Erythroblast (primary cell): ENCODE measurements at regions not wholly inside any gene's neighbourhood (a gene's known extent, or its start where the extent isn't known, plus 50 kb on each side); places are given as distances from the start of the nearest gene placed in this dataset.

Experiments
- DNase-seq, 2 experiments: peaks; one replicate each; lab custom pipeline; 2025; lab: John Stamatoyannopoulos, UW
- GATA1 ChIP-seq: IDR thresholded peaks from 2 replicates; pipeline ENCODE4 v1.6.1; 2011; ENCODE audit warnings: low read depth, mild to moderate bottlenecking, control low read depth, low read length, moderate library complexity
- POLR2A ChIP-seq: IDR thresholded peaks from 2 replicates; pipeline ENCODE4 v1.6.1; 2011; ENCODE audit warnings: mild to moderate bottlenecking, low read length

GRCh38 chr4:43224559-43224958 is 332.0 kb downstream of the GRXCR1 start:
- no peak for DNase-seq
- TF ChIP-seq POLR2A = no peak
- no peak for TF ChIP-seq GATA1

DNA sequence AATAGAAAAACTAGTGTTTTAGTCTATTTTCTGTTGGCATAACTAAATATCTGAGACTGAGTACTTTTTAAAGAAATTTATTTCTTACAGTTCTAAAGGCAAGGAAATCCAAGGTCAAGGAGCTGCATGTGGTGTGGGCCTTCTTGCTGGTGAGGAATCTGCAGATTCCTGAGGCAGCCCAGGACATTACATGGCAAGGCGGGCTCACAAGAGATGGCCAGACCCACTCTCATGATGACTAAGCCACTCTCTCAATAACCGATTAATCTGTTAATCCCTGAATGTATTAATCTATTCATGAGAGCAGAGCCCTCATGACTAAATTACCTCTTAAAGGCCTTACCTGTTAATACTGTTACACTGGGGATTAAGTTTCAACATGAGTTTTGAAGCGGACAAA is 340.8 kb downstream of the GRXCR1 start:
- no peak for DNase-seq
- TF ChIP-seq GATA1 (no peak), POLR2A (no peak)

DNA sequence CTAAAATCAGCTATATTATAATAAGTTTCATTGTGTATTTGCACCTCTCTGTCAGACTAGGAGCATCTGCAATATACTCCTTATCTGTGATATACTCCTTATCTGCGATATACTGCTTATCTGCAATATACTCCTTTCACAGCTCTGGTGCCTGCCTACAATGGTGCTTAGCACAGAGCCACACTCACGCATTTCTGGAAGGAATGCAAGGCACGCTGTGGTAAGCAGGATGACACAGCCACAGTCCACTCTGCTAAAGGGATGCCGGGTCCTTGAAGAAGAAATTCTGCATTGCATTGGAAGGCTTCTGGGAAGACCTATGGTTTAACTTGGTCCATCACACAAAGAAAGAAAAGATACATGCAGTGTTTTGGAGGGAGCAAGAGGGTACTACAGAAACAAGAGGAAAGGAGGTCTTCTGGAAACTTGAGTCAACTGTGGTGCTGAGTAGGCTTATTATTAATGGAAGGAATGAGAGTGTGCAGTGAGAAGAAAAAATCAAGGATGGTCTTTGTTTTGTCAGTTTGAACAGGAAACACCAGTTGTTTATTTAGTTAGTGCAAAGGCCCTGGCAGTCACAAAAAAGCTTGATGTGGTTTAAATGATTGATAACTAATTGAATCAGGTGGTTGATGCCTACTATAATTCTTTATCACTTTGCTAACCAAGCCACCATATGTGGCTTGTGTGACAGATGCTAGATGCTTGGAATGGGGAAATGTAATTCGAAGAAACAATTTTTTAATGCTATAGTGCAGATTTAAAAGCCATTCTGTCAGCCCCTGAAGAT is 342.3 kb downstream of the GRXCR1 start:
- TF ChIP-seq POLR2A (no peak), GATA1 (no peak)
- no peak for DNase-seq

DNA sequence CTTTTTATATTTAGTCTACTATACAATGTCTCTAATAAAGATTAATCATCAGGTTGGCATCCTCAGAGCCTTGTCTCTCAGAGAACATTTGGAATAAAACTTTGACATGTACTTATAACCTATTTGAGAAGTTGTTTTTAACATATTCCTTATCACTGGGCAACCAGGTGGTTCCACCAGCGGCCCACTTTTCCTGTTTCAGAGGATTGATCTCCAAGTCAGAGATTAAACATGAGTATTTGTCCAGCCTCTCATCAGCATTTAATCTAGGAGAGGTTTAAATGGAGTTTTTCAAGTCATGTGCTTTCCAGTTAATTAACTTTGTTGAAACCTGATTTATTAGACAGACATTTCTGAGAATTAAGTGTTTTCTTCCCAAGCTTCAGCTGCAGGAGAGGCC is 345.5 kb downstream of the GRXCR1 start:
- no peak for TF ChIP-seq GATA1
- TF ChIP-seq POLR2A = no peak
- no peak for DNase-seq

- DNase-seq = no peak
- TF ChIP-seq GATA1 = no peak
- no peak for TF ChIP-seq POLR2A
Measured at GRCh38 chr4:43238585-43238984, 346.1 kb downstream of the GRXCR1 start.

GRCh38 chr4:43241104-43241503 is 348.6 kb downstream of the GRXCR1 start:
- no peak for TF ChIP-seq POLR2A
- no peak for TF ChIP-seq GATA1
- no peak for DNase-seq

GRCh38 chr4:43242606-43243005 is 350.1 kb downstream of the GRXCR1 start:
- no peak for DNase-seq
- no peak for TF ChIP-seq POLR2A
- TF ChIP-seq GATA1 = no peak

DNA sequence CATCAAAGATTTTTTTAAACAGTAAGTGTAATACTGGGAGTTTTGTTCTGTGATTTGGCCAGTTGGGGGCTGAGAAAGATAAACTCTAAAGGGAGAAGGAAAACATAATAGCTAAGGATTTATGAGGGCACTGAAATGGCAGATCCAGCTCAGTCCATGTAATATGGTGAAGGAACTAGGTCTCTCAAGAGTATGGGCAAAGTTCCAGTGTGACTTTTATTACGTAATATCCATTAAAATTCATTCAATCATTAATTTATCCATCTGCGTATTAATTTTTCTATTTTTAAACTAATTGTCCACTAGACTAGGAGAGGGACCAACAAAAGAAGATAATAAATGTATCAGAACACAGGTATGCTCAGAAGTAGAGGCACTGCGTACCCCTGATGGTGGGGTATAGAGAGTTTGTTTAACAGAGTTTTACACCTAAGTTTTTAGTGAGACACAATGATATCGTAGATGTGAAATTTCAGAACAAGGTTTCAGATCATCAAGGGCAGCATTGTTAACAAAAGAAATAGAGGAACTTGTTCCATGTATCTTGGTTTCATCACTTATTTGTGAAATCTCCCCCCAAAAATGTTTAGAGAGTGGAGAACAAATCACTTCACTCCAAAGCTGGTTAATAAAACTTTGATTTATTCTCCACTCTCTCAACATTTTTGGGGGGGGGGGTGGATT is 351.1 kb downstream of the GRXCR1 start:
- DNase-seq = no peak
- TF ChIP-seq POLR2A = no peak
- no peak for TF ChIP-seq GATA1

DNA sequence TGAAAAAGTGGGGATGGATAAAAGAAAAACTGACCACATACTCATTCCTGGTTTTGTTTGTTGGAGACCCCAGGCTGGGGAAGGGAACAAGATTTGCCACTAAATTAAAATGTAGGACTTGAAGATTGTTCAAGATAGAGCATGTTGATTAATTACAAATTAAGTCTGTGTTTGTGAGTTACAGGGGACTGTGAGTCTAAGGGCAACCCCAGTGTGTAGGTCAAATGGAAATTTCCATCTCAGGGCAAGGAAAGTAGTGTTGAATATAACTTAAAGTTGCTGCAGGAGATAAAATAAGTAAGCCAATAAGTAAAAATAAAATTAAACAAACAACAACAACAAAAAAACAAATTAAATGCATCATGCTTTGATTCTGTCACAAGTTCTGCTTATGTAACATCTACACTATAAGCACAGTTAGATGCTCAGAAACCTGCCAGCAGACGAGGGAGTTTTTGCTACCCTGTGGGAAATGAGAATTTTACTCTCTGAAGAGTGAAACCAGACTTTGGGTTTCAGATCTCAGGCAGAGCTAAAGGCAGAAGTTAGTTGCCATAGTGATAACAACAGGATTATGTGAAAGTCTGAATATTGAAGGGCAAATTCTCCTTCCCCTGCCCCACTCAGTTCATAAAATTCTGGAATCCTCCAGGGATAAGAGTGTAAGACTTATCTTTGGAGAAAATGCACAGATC is 352.3 kb downstream of the GRXCR1 start:
- DNase-seq = no peak

DNA sequence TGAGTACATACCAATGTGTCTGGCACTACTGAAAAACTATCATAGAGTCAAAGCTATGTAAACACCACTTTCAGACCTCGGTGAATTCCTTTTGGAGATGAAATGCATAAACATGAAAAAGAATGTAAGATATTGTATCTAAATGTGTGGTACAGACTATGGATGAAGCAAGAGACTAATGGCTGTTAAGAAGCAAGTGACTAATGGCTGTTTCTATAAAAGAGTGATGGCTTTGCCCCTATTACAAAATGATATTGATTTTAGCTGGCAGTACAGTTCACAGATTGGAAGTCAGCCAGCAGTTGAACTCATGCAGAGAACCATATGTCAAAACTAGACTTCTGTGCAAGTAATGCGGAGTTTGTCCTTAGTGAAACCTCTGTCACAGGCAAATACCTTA is 359.3 kb downstream of the GRXCR1 start:
- DNase-seq = no peak
- TF ChIP-seq POLR2A = no peak
- no peak for TF ChIP-seq GATA1

More for the DNA sequence above, 352.3 kb downstream of the GRXCR1 start:
- TF ChIP-seq GATA1 (no peak), POLR2A (no peak)

DNA sequence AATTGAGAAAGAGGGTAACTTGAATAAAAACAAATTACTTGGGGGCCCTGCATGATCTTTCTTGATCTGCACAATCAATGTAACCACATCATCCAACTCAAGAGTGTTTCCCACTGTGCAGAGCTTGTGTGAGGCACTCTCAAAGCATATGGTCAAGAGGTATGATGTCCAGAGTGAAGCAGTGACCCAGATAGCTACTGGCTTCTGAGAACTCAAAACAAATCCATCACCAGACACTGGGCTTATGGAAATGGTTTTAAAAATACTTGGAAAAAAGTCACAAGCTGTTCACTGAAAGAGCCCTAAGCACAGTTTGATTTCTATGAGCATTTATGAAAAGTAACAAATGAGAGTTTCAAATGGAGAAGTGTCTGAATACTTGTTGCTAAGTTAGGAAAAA is 361.0 kb downstream of the GRXCR1 start:
- no peak for DNase-seq
- TF ChIP-seq GATA1 = no peak
- TF ChIP-seq POLR2A = no peak

- no peak for DNase-seq
- no peak for TF ChIP-seq POLR2A
- TF ChIP-seq GATA1 = no peak
Measured at GRCh38 chr4:43264730-43265129, 372.2 kb downstream of the GRXCR1 start.

GRCh38 chr4:43271946-43272345 is 379.4 kb downstream of the GRXCR1 start:
- no peak for DNase-seq
- no peak for TF ChIP-seq POLR2A
- TF ChIP-seq GATA1 = no peak

DNA sequence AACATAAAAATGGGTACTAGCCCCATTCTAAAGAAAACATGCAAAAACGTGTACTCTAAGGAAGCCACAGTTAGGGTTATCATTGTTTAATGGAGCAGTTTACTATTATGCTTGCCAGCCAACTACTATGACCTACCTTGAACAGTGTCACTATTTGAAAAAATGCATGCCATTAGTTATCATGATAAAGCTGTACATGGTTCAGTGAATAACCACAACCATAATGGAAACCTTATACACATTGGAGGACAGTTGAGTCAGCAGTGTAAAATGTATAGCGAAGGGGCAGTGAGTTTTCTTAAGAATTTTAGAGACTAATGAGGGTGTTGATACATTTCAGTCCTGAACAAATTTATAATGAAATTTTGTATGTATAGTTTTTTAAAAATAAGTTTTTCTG is 381.9 kb downstream of the GRXCR1 start:
- no peak for DNase-seq
- TF ChIP-seq GATA1 (no peak), POLR2A (no peak)

- TF ChIP-seq POLR2A (no peak), GATA1 (no peak)
- DNase-seq = no peak
Measured at GRCh38 chr4:43275779-43276178, 383.3 kb downstream of the GRXCR1 start.
